OCI-LY7 (cell line): ENCODE measurements at regions not wholly inside any gene's neighbourhood (a gene's known extent, or its start where the extent isn't known, plus 50 kb on each side); places are given as distances from the start of the nearest gene placed in this dataset.

Experiments
- BruUV-seq: library from RNA; stranded (reverse); fragments of 400-500 nt; replicated peaks from 2 replicates; lab custom pipeline; 2021; lab: Mats Ljungman, UMichigan
- CTCF ChIA-PET: fragments of 300-600 bp; sonication (Branson Sonifier 250); formaldehyde crosslinking; loops from one replicate; lab custom pipeline; 2022; ENCODE audit warnings: antibody characterized with exemption; ENCODE audit not compliant: unreplicated experiment; lab: Charles Lee
- POLR2A ChIA-PET: fragments of 300-600 bp; sonication (Branson Sonifier 250); formaldehyde crosslinking; loops from one replicate; lab custom pipeline; 2022; ENCODE audit warnings: antibody characterized with exemption; lab: Charles Lee
- DNase-seq: peaks from one replicate; pipeline ENCODE4 v3.0.0-alpha.2; 2015; ENCODE audit warnings: low spot score
- H2AFZ ChIP-seq: fragments of 200-600 bp; sonication (generic), shearing (Covaris generic); 2 replicates; pipeline ENCODE4 v1.6.1; 2014; ENCODE audit warnings: mild to moderate bottlenecking, antibody characterized with exemption, low read length, moderate library complexity
- H3K27ac ChIP-seq: fragments of 200-600 bp; sonication (generic); 2 replicates; pipeline ENCODE4 v1.5.1; 2014; ENCODE audit warnings: mixed run types, low read depth, mild to moderate bottlenecking, moderate library complexity, low read length, inconsistent platforms; ENCODE audit not compliant: poor library complexity, severe bottlenecking
- H3K36me3 ChIP-seq: fragments of 200-600 bp; sonication (generic); 2 replicates; pipeline ENCODE4 v1.6.1; 2014; ENCODE audit warnings: mild to moderate bottlenecking, antibody characterized with exemption, low read length, moderate library complexity, mixed read lengths; ENCODE audit not compliant: insufficient read depth
- H3K4me1 ChIP-seq: fragments of 200-600 bp; sonication (generic); 2 replicates; pipeline ENCODE4 v1.5.1; 2014; ENCODE audit warnings: mild to moderate bottlenecking, low read length; ENCODE audit not compliant: insufficient read depth, poor library complexity, severe bottlenecking
- H3K4me2 ChIP-seq: fragments of 200-600 bp; sonication (generic); 2 replicates; pipeline ENCODE4 v1.6.1; 2014; ENCODE audit warnings: mild to moderate bottlenecking, low read length
- H3K4me3 ChIP-seq: fragments of 200-600 bp; sonication (generic); 2 replicates; pipeline ENCODE4 v1.5.1; 2014; ENCODE audit warnings: mild to moderate bottlenecking, low read depth, low read length; ENCODE audit not compliant: poor library complexity, severe bottlenecking
- H3K79me2 ChIP-seq: fragments of 200-600 bp; sonication (generic); 2 replicates; pipeline ENCODE4 v1.6.1; 2016; ENCODE audit warnings: low read depth, mild to moderate bottlenecking, low read length, moderate library complexity, mixed read lengths; ENCODE audit not compliant: insufficient read depth
- H3K9me2 ChIP-seq: fragments of 200-600 bp; sonication (generic); 2 replicates; pipeline ENCODE4 v1.6.1; 2016; ENCODE audit warnings: mild to moderate bottlenecking, low read length, mixed read lengths; ENCODE audit not compliant: insufficient read depth
- H3K9me3 ChIP-seq: fragments of 200-600 bp; sonication (generic); 2 replicates; pipeline ENCODE4 v1.6.1; 2014; ENCODE audit warnings: mild to moderate bottlenecking, mixed run types, low read length, mixed read lengths
- H4K20me1 ChIP-seq: fragments of 200-600 bp; sonication (generic); 2 replicates; pipeline ENCODE4 v1.6.1; 2014; ENCODE audit warnings: mild to moderate bottlenecking, antibody characterized with exemption, low read length, moderate library complexity, mixed read lengths; ENCODE audit not compliant: insufficient read depth
- EZH2phosphoT487 ChIP-seq: fragments of 200-600 bp; sonication (generic); IDR thresholded peaks from 2 replicates; pipeline ENCODE4 v1.6.1; 2018; ENCODE audit warnings: low read depth, borderline replicate concordance, mild to moderate bottlenecking, mixed run types, antibody characterized with exemption, low read length, moderate library complexity, mixed read lengths
- intact Hi-C: fragments of 100-400 bp; cut with micrococcal nuclease; formaldehyde crosslinking; loops from one replicate; pipeline ENCODE4 v1.10.0; 2022; ENCODE audit not compliant: unreplicated experiment
- TF ChIP-seq, protein P1 (sequence below): fragments of 200-600 bp; sonication (generic); conservative IDR thresholded peaks from 2 replicates; pipeline ENCODE4 v1.5.1; 2014; ENCODE audit warnings: mild to moderate bottlenecking, antibody characterized with exemption, low read length, moderate library complexity, mixed read lengths

DNA sequence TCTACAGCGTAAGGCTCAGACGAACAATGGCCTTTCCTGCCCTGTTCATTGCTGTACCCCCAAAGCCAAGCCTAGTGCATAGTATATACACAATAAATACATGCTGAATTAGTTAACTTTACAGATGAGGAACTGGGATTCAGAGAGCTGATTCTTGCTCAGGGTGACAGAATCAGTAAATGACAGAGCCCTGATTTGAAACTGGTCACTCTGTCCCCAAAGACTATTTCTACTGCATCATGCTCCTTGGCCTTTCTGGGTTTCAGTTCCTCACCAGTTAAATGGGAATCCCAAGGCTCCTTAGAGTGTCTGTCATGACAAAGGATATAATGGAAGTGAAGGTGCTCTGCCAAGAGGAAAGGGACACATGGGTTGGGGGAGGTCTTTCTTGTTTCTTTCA is 50.5 kb upstream of the TSKU start:
- Histone ChIP-seq H2AFZ (no peak overlapping the region), H3K4me2 (no peak overlapping the region), H3K27ac (no peak overlapping the region), H3K36me3 (no peaks in the 10 kb centered on the region), H3K4me1 (no peaks in the 10 kb centered on the region), H3K4me3 (no peak overlapping the region), H3K79me2 (no peaks in the 10 kb centered on the region), H3K9me3 (no peaks in the 10 kb centered on the region), H3K9me2 (no peaks in the 10 kb centered on the region), H4K20me1 (no peaks in the 10 kb centered on the region)
- DNase-seq: no peak
- CTCF ChIA-PET: no interaction called here
- intact Hi-C loops: no loop called here
- no peak for TF ChIP-seq EZH2phosphoT487
- TF ChIP-seq, protein P1, sequence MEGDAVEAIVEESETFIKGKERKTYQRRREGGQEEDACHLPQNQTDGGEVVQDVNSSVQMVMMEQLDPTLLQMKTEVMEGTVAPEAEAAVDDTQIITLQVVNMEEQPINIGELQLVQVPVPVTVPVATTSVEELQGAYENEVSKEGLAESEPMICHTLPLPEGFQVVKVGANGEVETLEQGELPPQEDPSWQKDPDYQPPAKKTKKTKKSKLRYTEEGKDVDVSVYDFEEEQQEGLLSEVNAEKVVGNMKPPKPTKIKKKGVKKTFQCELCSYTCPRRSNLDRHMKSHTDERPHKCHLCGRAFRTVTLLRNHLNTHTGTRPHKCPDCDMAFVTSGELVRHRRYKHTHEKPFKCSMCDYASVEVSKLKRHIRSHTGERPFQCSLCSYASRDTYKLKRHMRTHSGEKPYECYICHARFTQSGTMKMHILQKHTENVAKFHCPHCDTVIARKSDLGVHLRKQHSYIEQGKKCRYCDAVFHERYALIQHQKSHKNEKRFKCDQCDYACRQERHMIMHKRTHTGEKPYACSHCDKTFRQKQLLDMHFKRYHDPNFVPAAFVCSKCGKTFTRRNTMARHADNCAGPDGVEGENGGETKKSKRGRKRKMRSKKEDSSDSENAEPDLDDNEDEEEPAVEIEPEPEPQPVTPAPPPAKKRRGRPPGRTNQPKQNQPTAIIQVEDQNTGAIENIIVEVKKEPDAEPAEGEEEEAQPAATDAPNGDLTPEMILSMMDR: no peak
- POLR2A ChIA-PET: no interaction called here
- BruUV-seq: no TSS peak
